ENCODE measurements at regions not wholly inside any gene's neighbourhood (a gene's known extent, or its start where the extent isn't known, plus 50 kb on each side); places are given as distances from the start of the nearest gene placed in this dataset.
A peak's percentile ranks its signal among the peaks of the same experiment; 100 is the strongest.

DNA sequence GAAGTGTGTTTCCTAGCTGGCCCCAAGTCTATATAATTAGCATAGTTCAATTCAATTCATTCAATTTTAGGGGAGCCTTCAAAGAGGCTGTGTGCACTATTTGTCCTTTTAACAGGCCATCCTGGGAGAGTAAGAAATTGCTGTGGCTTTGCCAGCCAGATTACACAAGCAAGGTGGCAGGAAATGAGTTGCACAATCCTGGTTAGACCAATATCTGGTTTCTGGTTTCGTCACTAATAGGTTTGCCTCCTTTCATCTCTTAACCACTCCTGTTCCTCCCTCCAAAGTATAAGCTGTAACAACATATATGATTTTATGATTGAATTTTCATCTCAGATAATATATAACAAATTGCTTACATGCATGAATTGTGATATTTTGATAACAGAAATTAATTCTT is 84.1 kb upstream of the NEGR1 start:
- peak in 1 of 3 experiments; percentile 43 for DNase-seq

GRCh38 chr1:72365693-72366092 is 83.4 kb upstream of the NEGR1 start:
- no peak for DNase-seq

GRCh38 chr1:72362538-72362937 is 80.2 kb upstream of the NEGR1 start:
- DNase-seq, result no peak

DNA sequence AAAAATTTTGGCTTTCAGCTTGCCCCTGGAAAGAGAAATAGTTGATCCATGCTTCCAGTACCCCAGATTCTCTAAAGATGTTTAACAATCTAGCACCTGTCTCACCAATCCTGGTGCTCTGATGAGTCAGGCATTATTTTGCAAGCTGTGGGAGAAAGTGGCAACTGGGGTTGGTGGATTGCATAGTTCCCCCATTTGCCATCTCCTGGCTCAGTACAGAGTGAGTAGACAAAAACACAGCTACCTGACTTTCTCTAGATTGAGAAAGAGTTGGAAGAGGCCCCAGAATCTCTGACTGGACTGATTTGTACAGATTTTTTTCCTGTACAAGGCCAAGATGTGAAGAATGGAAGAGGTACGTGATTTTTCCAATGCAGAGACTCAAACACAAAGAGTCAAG is 75.1 kb upstream of the NEGR1 start:
- no peak for DNase-seq

- DNase-seq, result no peak
These were observed 73.6 kb upstream of the NEGR1 start for GRCh38 chr1:72355899-72356298.

DNA sequence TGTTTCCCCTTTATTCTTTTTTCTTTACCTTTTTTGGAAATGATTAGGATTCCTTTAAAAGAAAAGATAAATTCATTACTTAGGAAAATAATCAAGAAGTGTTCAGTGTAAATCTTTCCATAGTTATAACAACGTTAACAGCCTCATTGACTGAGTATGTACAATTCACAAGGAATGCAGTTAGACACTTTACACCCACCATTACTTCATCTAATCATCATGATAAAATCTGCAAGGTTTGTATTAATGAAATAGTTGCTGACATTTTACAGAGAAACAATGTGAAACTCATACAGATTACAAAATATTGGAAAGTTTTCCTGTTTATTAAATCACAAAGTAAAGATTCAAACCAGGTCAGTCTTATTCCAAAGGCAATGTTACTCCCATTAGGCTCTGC is 59.3 kb upstream of the NEGR1 start:
- DNase-seq, result no peak

GRCh38 chr1:72336776-72337175 is 54.4 kb upstream of the NEGR1 start:
- no peak for DNase-seq

All from NCI-H1417 (cell line).